SK-N-SH (cell line): ENCODE measurements at regions not wholly inside any gene's neighbourhood (a gene's known extent, or its start where the extent isn't known, plus 50 kb on each side); places are given as distances from the start of the nearest gene placed in this dataset.

Source experiments
- CTCF ChIA-PET: fragments of 300-600, 350-600 bp; formaldehyde crosslinking; extraction: SDS; loops from one replicate; lab custom pipeline; 2021; lab: Yijun Ruan, JAX
- POLR2A ChIA-PET: fragments of 350-600 bp; sonication (Branson Sonifier 250); formaldehyde crosslinking; extraction: SDS; loops from one replicate; lab custom pipeline; 2020; ENCODE audit warnings: antibody characterized with exemption, inconsistent platforms; lab: Yijun Ruan, JAX
- DNase-seq: peaks from one replicate; pipeline ENCODE4 v3.0.0; 2012
- H2AFZ ChIP-seq: fragments of 200-600 bp; sonication (generic); 2 replicates; pipeline ENCODE4 v1.8.1; 2016; ENCODE audit warnings: antibody characterized with exemption, mild to moderate bottlenecking, low read depth
- H3F3A ChIP-seq: fragments of 200-600 bp; sonication (generic); replicated peaks from 2 replicates; pipeline ENCODE3; 2016; ENCODE audit warnings: antibody characterized with exemption, mild to moderate bottlenecking; ENCODE audit not compliant: insufficient read depth
- H3K27ac ChIP-seq, 2 experiments: fragments of 200-500 bp in 1 of 2; fragments of 200-600 bp in 1 of 2; sonication (Bioruptor generic) in 1 of 2; sonication (generic), shearing (Covaris generic) in 1 of 2; 2 replicates each; pipeline versions ENCODE4 v1.5.1 to v1.6.1; 2014 to 2016; ENCODE audit warnings: low read depth in 2 of 2, inconsistent platforms in 1 of 2, low read length in 1 of 2, mild to moderate bottlenecking in 1 of 2, mixed read lengths in 1 of 2
- H3K27me3 ChIP-seq: fragments of 200-600 bp; sonication (generic), shearing (Covaris generic); 2 replicates; pipeline ENCODE4 v1.6.1; 2016; ENCODE audit warnings: mixed run types; ENCODE audit not compliant: insufficient read depth
- H3K36me3 ChIP-seq, 2 experiments: fragments of 200-500 bp in 1 of 2; fragments of 200-600 bp in 1 of 2; sonication (Bioruptor generic) in 1 of 2; sonication (generic) in 1 of 2; replicated peaks in 1 of 2; 2 replicates each; pipeline versions ENCODE3 to v1.5.1; 2014 to 2016; ENCODE audit warnings: low read length in 1 of 2, mild to moderate bottlenecking in 1 of 2; ENCODE audit not compliant: insufficient read depth in 2 of 2, control insufficient read depth in 1 of 2
- H3K4me1 ChIP-seq, 2 experiments: fragments of 200-500 bp in 1 of 2; fragments of 200-600 bp in 1 of 2; sonication (Bioruptor generic) in 1 of 2; sonication (generic), shearing (Covaris generic) in 1 of 2; 2 replicates each; pipeline versions ENCODE4 v1.5.1 to v1.6.1; 2014 to 2016; ENCODE audit warnings: low read depth in 1 of 2, low read length in 1 of 2, mixed run types in 1 of 2; ENCODE audit not compliant: insufficient read depth in 2 of 2, control insufficient read depth in 1 of 2
- H3K4me2 ChIP-seq: fragments of 200-600 bp; sonication (generic), shearing (Covaris generic); 2 replicates; pipeline ENCODE4 v1.6.1; 2017; ENCODE audit warnings: mixed run types
- H3K4me3 ChIP-seq, 2 experiments: fragments of 200-500 bp in 1 of 2; fragments of 200-600 bp in 1 of 2; sonication (Bioruptor generic) in 1 of 2; sonication (generic), shearing (Covaris generic) in 1 of 2; 2 replicates each; pipeline versions ENCODE4 v1.5.1 to v1.8.1; 2014 to 2016; ENCODE audit warnings: low read depth in 2 of 2, inconsistent platforms in 1 of 2, low read length in 1 of 2, mild to moderate bottlenecking in 1 of 2, mixed read lengths in 1 of 2, moderate library complexity in 1 of 2
- H3K79me2 ChIP-seq: fragments of 200-600 bp; sonication (generic); 2 replicates; pipeline ENCODE4 v1.8.1; 2017; ENCODE audit warnings: mild to moderate bottlenecking; ENCODE audit not compliant: insufficient read depth
- H3K9ac ChIP-seq: fragments of 200-600 bp; sonication (generic); 2 replicates; pipeline ENCODE4 v1.6.1; 2017; ENCODE audit warnings: mixed run types
- H3K9me2 ChIP-seq: fragments of 200-600 bp; sonication (generic); 2 replicates; pipeline ENCODE4 v1.6.1; 2017; ENCODE audit warnings: mixed run types
- H3K9me3 ChIP-seq: fragments of 200-600 bp; sonication (generic); 2 replicates; pipeline ENCODE4 v1.6.1; 2017; ENCODE audit warnings: mixed run types, mild to moderate bottlenecking, moderate library complexity
- H4K20me1 ChIP-seq: fragments of 200-600 bp; sonication (generic); 2 replicates; pipeline ENCODE4 v1.6.1; 2017; ENCODE audit warnings: mild to moderate bottlenecking, mixed run types; ENCODE audit not compliant: insufficient read depth
- CHD2 ChIP-seq: fragments of 150-350 bp; IDR thresholded peaks from 2 replicates; pipeline ENCODE4 v1.6.1; 2018; ENCODE audit warnings: low read length; ENCODE audit not compliant: partially characterized antibody
- CTCF ChIP-seq: fragments of 200-600 bp; sonication (generic); IDR thresholded peaks from 2 replicates; pipeline ENCODE4 v1.6.1; 2017; ENCODE audit warnings: antibody characterized with exemption, mild to moderate bottlenecking, moderate library complexity
- GATA2 ChIP-seq: sonication (generic); formaldehyde crosslinking; IDR thresholded peaks from 2 replicates; pipeline ENCODE4 v1.5.0; 2020; ENCODE audit warnings: mild to moderate bottlenecking, missing genetic modification reagents
- IRF3 ChIP-seq: fragments of 150-350 bp; IDR thresholded peaks from 2 replicates; pipeline ENCODE4 v1.6.1; 2016; ENCODE audit warnings: mild to moderate bottlenecking, low read depth, low read length
- JUND ChIP-seq: IDR thresholded peaks from 2 replicates; pipeline ENCODE4 v1.4.0; 2012
- PBX3 ChIP-seq: IDR thresholded peaks from 2 replicates; pipeline ENCODE4; 2012
- POLR2AphosphoS5 ChIP-seq: IDR thresholded peaks from 2 replicates; pipeline ENCODE4 v1.6.1; 2012; ENCODE audit warnings: low read depth, low read length
- RAD21 ChIP-seq: IDR thresholded peaks from 2 replicates; pipeline ENCODE4 v1.6.1; 2012; ENCODE audit warnings: mild to moderate bottlenecking, low read length
- SIN3A ChIP-seq: IDR thresholded peaks from 2 replicates; pipeline ENCODE4 v1.6.1; 2012; ENCODE audit warnings: low read depth, mild to moderate bottlenecking, low read length, moderate library complexity, borderline replicate concordance
- TAF1 ChIP-seq: IDR thresholded peaks from 2 replicates; pipeline ENCODE4 v1.6.1; 2012; ENCODE audit warnings: low read depth, mild to moderate bottlenecking, low read length, moderate library complexity, borderline replicate concordance
- USF1 ChIP-seq: IDR thresholded peaks from 2 replicates; pipeline ENCODE4 v1.4.0; 2012; ENCODE audit warnings: low read depth, borderline replicate concordance
- YY1 ChIP-seq: IDR thresholded peaks from 2 replicates; pipeline ENCODE4 v1.4.0; 2012; ENCODE audit warnings: low read depth, mild to moderate bottlenecking
- ZBTB33 ChIP-seq: IDR thresholded peaks from 2 replicates; pipeline ENCODE4 v1.4.0; 2012; ENCODE audit warnings: low read depth, borderline replicate concordance
- WGBS: methylation state at CpG from one replicate; pipeline ENCODE4 v1.1.6; 2017; ENCODE audit warnings: low lambda C conversion rate; 5-methylcytosine and 5-hydroxymethylcytosine counted together

- TF ChIP-seq JUND (no peak), POLR2AphosphoS5 (no peak), GATA2 (CRISPR knock-in tag) (no peak), TAF1 (no peak), SIN3A (no peak), PBX3 (no peak), ZBTB33 (no peak), CHD2 (no peak), RAD21 (no peak), IRF3 (no peak), USF1 (no peak), YY1 (no peak), CTCF (no peak)
- Histone ChIP-seq H3K9me3 (peaks cover 16% of the 10 kb centered on the region), H3F3A (no peaks in the 10 kb centered on the region), H3K36me3 (no peaks in the 10 kb centered on the region), H2AFZ (no peak overlapping the region), H4K20me1 (no peaks in the 10 kb centered on the region), H3K9ac (no peak overlapping the region), H3K79me2 (no peaks in the 10 kb centered on the region), H3K4me2 (no peak overlapping the region), H3K4me1 (no peaks in the 10 kb centered on the region), H3K4me3 (no peak overlapping the region), H3K9me2 (no peaks in the 10 kb centered on the region), H3K27me3 (no peaks in the 10 kb centered on the region), H3K27ac (no peak overlapping the region)
- no peak for DNase-seq
- POLR2A ChIA-PET, result no interaction called here
- 0% methylated on average over 1 of the region's 1 CpG for WGBS
- CTCF ChIA-PET, result no interaction called here
Observed at GRCh38 chr5:155792873-155793272, 534.1 kb upstream of the SGCD start.
